Stomach (tissue), 8 donors: ENCODE measurements at regions not wholly inside any gene's neighbourhood (a gene's known extent, or its start where the extent isn't known, plus 50 kb on each side); places are given as distances from the start of the nearest gene placed in this dataset.

Experiments
- DNase-seq, 2 donors: peaks; one replicate each; pipeline versions ENCODE4 v3.0.0 to v3.0.0-alpha.2; 2013 to 2019
- H3K27ac ChIP-seq, 5 donors: fragments of 200-600 bp in 4 of 5; sonication (generic) in 4 of 5; one replicate each; pipeline ENCODE4 v1.5.1; 2013 to 2019; ENCODE audit warnings: mild to moderate bottlenecking in 1 of 5, moderate library complexity in 1 of 5
- H3K27me3 ChIP-seq, 3 donors: fragments of 200-600 bp; sonication (generic); one replicate each; pipeline ENCODE4 v1.5.1; 2017 to 2019; ENCODE audit warnings: mixed run types in 1 of 3
- H3K36me3 ChIP-seq, 4 donors: fragments of 200-600 bp; sonication (generic); 1 replicate in 3 of 4; 2 replicates in 1 of 4; pipeline ENCODE4 v1.5.1; 2016 to 2019
- H3K4me1 ChIP-seq, 4 donors: fragments of 200-600 bp; sonication (generic); one replicate each; pipeline ENCODE4 v1.5.1; 2016 to 2019
- H3K4me3 ChIP-seq, 4 donors: fragments of 200-600 bp; sonication (generic) in 3 of 4; one replicate each; pipeline ENCODE4 v1.5.1; 2016 to 2019; ENCODE audit warnings: mild to moderate bottlenecking in 1 of 4
- H3K9me3 ChIP-seq, 4 donors: fragments of 200-600 bp; sonication (generic); one replicate each; pipeline ENCODE4 v1.5.1; 2016 to 2019
- CTCF ChIP-seq, 7 experiments: fragments of 450-650 bp in 4 of 7; fragments of 200-600 bp in 3 of 7; sonication (generic) in 3 of 7; IDR thresholded peaks; one replicate each; pipeline ENCODE4 v1.5.1; 2016 to 2019; ENCODE audit warnings: antibody characterized with exemption in 7 of 7, control low read depth in 2 of 7, mild to moderate bottlenecking in 1 of 7
- EP300 ChIP-seq: sonication (generic); formaldehyde crosslinking; IDR thresholded peaks from one replicate; pipeline ENCODE4 v1.6.1; 2017; ENCODE audit warnings: antibody characterized with exemption
- POLR2A ChIP-seq, 4 donors: fragments of 450-650 bp; IDR thresholded peaks; one replicate each; pipeline ENCODE4 v1.6.1; 2016; ENCODE audit warnings: antibody characterized with exemption in 4 of 4, control low read depth in 2 of 4, mild to moderate bottlenecking in 1 of 4, moderate library complexity in 1 of 4
- POLR2AphosphoS5 ChIP-seq, 3 donors: sonication (generic); formaldehyde crosslinking; IDR thresholded peaks; one replicate each; pipeline ENCODE4 v1.6.1; 2016; ENCODE audit warnings: antibody characterized with exemption in 3 of 3
- WGBS, 5 donors: extraction: QIAGEN DNeasy Blood & Tissue Kit in 3 of 5; methylation state at CpG; one replicate each; pipeline versions ENCODE4 v1.1.5 to v1.1.7; 2013 to 2018; 5-methylcytosine and 5-hydroxymethylcytosine counted together
- intact Hi-C: fragments of 100-400 bp; cut with DNase I; formaldehyde crosslinking; loops from one replicate; pipeline ENCODE4 v1.15.1; 2023; ENCODE audit warnings: low total_unique reads
- donor health status: healthy with polysubstance abuse.
- donor health status: Bipolar disorder and iron deficiency.
- donor health status: healthy.

- intact Hi-C loops, result no loop called here
- no peak for DNase-seq
- 71 to 83% (median 74%) methylated on average over 5 to 6 of the region's 6 CpGs for WGBS, 5 donors
- no peaks in the 10 kb centered on the region for H3K4me1 ChIP-seq
- no peaks in the 10 kb centered on the region for H3K9me3 ChIP-seq
- H3K27me3 ChIP-seq, result no peaks in the 10 kb centered on the region
- H3K36me3 ChIP-seq, result no peaks in the 10 kb centered on the region
- H3K4me3 ChIP-seq, result no peak overlapping the region
- TF ChIP-seq EP300 (no peak), CTCF (IDR thresholded peaks at IDR 0.05) (no peak), POLR2A (IDR thresholded peaks at IDR 0.05) (no peak), POLR2AphosphoS5 (IDR thresholded peaks at IDR 0.05) (no peak)
- H3K27ac ChIP-seq, result no peak overlapping the region
Observed at GRCh38 chrX:9122519-9123245, 88.8 kb upstream of the FAM9B start.

GRCh38 chrX:9127986-9128385 lies 94.1 kb upstream of the FAM9B start:
- Histone ChIP-seq H3K27me3 (no peaks in the 10 kb centered on the region), H3K9me3 (no peaks in the 10 kb centered on the region), H3K4me1 (no peaks in the 10 kb centered on the region), H3K4me3 (no peak overlapping the region), H3K36me3 (no peaks in the 10 kb centered on the region), H3K27ac (no peak overlapping the region)
- WGBS, 5 donors, result 84 to 95% (median 89%) methylated on average over 6 of the region's 6 CpGs
- DNase-seq, result no peak
- TF ChIP-seq POLR2A (IDR thresholded peaks at IDR 0.05), result no peak
- no peak for TF ChIP-seq POLR2AphosphoS5 (IDR thresholded peaks at IDR 0.05)
- TF ChIP-seq EP300, result no peak
- no peak for TF ChIP-seq CTCF (IDR thresholded peaks at IDR 0.05)
- intact Hi-C loops, result no loop called here

GRCh38 chrX:9130031-9130430 lies 96.1 kb upstream of the FAM9B start:
- Histone ChIP-seq H3K9me3 (no peaks in the 10 kb centered on the region), H3K36me3 (no peaks in the 10 kb centered on the region), H3K27me3 (no peaks in the 10 kb centered on the region), H3K4me1 (no peaks in the 10 kb centered on the region), H3K4me3 (no peak overlapping the region), H3K27ac (no peak overlapping the region)
- WGBS, 5 donors, result 83 to 92% (median 87%) methylated on average over 8 of the region's 8 CpGs
- DNase-seq, result no peak
- no peak for TF ChIP-seq EP300
- TF ChIP-seq POLR2A (IDR thresholded peaks at IDR 0.05), result no peak
- TF ChIP-seq CTCF (IDR thresholded peaks at IDR 0.05), result no peak
- no peak for TF ChIP-seq POLR2AphosphoS5 (IDR thresholded peaks at IDR 0.05)
- intact Hi-C loops, result no loop called here

- no peak for TF ChIP-seq CTCF (IDR thresholded peaks at IDR 0.05)
- no peak for TF ChIP-seq POLR2A (IDR thresholded peaks at IDR 0.05)
- no peak for TF ChIP-seq POLR2AphosphoS5 (IDR thresholded peaks at IDR 0.05)
- no peak for TF ChIP-seq EP300
- Histone ChIP-seq H3K4me3 (no peak overlapping the region), H3K27ac (no peak overlapping the region), H3K36me3 (no peaks in the 10 kb centered on the region), H3K4me1 (no peaks in the 10 kb centered on the region), H3K9me3 (no peaks in the 10 kb centered on the region), H3K27me3 (no peaks in the 10 kb centered on the region)
- WGBS, 5 donors, result 75 to 96% (median 89%) methylated on average over 2 to 4 of the region's 4 CpGs
- no peak for DNase-seq
- intact Hi-C loops, result no loop called here
Observed at GRCh38 chrX:9131066-9131465, 97.1 kb upstream of the FAM9B start.
